Pancreas (tissue), 10 donors: ENCODE measurements at regions not wholly inside any gene's neighbourhood (a gene's known extent, or its start where the extent isn't known, plus 50 kb on each side); places are given as distances from the start of the nearest gene placed in this dataset.

ENCODE experiments used
- ATAC-seq, 4 donors: fragments of 200-7000 bp; cut with Tn5 transposase; one replicate each; pipeline versions ENCODE4 v1.8.0 to v1.9.1; 2020; ENCODE audit warnings: mild to moderate bottlenecking in 4 of 4, moderate library complexity in 4 of 4
- DNase-seq, 6 donors: peaks; one replicate each; pipeline ENCODE4 v3.0.0-alpha.2; 2020
- FAIRE-seq: peaks from 2 replicates; lab custom pipeline; 2012; peaks lifted over from hg19 to GRCh38; lab: Jason Lieb, UNC
- H3K27ac ChIP-seq, 4 donors: fragments of 200-600 bp; sonication (generic); 1 replicate in 3 of 4; 2 replicates in 1 of 4; pipeline versions ENCODE4 v1.5.0 to v1.8.0; 2020
- H3K27me3 ChIP-seq, 4 donors: fragments of 200-600 bp; one replicate each; pipeline ENCODE4 v1.8.0; 2021
- H3K36me3 ChIP-seq, 3 donors: fragments of 200-600 bp; sonication (generic) in 1 of 3; one replicate each; pipeline versions ENCODE4 v1.5.0 to v1.8.0; 2020 to 2021
- H3K4me1 ChIP-seq, 3 donors: fragments of 200-600 bp; one replicate each; pipeline ENCODE4 v1.8.0; 2021
- H3K4me3 ChIP-seq, 4 donors: fragments of 200-600 bp; sonication (generic) in 2 of 4; one replicate each; pipeline versions ENCODE4 v1.5.0 to v1.8.0; 2020 to 2021
- H3K9me3 ChIP-seq, 4 donors: fragments of 200-600 bp; one replicate each; pipeline ENCODE4 v1.8.0; 2021
- WGBS, 2 donors: extraction: QIAGEN DNeasy Blood & Tissue Kit; methylation state at CpG; one replicate each; pipeline ENCODE4 v1.1.7; 2013; 5-methylcytosine and 5-hydroxymethylcytosine counted together
- intact Hi-C, 3 donors: fragments of 100-400 bp; cut with DNase I; formaldehyde crosslinking; loops; one replicate each; pipeline versions ENCODE4 v1.11.1 to v1.14.2; 2022
- TF ChIP-seq, protein P1 (sequence below), 4 donors: fragments of 200-600 bp; sonication (generic) in 3 of 4; IDR thresholded peaks; one replicate each; pipeline versions ENCODE4 v1.5.0 to v1.8.0; 2021; ENCODE audit warnings: antibody characterized with exemption in 4 of 4
- donor health status: healthy with polysubstance abuse.
- donor health status: DM: no; HTN: no; CAD: no; lungs with moderate emphysema.
- donor health status: DM: no; HTN: no; CAD: no.
- donor health status: control.
- donor health status: control.
- donor health status: Bipolar disorder and iron deficiency.
- donor health status: DM: yes; HTN: yes; CAD: no.
- donor health status: DM: no; HTN: no; CAD: no.
- donor health status: DM: no; HTN: no; CAD: no.
- donor health status: DM: yes; HTN: yes; CAD: no.

DNA sequence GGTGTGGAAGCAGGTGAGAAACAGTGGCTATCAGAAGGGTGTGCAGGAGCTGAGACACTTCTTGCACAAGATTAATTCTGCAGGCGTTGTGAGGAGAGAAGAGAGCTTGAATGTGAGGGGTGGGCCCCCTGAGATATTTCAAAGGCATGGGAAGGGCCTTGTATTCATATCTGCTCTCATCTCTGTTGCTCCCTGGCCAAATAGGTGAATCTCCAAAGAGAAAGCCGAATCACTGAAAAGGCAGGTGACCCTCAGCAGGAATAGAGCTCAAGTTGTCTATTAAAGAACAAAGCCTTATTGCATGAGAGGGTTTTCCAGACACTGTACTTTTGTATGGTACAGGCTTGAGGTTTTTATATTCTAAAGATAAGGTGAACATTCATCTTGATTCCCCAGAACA is 373.1 kb downstream of the TMEM114 start:
- no peak overlapping the region for H3K4me3 ChIP-seq
- DNase-seq (no peak), ATAC-seq (no peak), FAIRE-seq (no peak)
- no peaks in the 10 kb centered on the region for H3K36me3 ChIP-seq
- no peak overlapping the region for H3K27ac ChIP-seq
- H3K27me3 ChIP-seq = no peaks in the 10 kb centered on the region
- TF ChIP-seq, protein P1, sequence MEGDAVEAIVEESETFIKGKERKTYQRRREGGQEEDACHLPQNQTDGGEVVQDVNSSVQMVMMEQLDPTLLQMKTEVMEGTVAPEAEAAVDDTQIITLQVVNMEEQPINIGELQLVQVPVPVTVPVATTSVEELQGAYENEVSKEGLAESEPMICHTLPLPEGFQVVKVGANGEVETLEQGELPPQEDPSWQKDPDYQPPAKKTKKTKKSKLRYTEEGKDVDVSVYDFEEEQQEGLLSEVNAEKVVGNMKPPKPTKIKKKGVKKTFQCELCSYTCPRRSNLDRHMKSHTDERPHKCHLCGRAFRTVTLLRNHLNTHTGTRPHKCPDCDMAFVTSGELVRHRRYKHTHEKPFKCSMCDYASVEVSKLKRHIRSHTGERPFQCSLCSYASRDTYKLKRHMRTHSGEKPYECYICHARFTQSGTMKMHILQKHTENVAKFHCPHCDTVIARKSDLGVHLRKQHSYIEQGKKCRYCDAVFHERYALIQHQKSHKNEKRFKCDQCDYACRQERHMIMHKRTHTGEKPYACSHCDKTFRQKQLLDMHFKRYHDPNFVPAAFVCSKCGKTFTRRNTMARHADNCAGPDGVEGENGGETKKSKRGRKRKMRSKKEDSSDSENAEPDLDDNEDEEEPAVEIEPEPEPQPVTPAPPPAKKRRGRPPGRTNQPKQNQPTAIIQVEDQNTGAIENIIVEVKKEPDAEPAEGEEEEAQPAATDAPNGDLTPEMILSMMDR (IDR thresholded peaks at IDR 0.05) = no peak
- intact Hi-C loops = no loop called here
- WGBS, 2 donors = 33 to 39% methylated on average over 2 of the region's 2 CpGs
- no peaks in the 10 kb centered on the region for H3K9me3 ChIP-seq
- H3K4me1 ChIP-seq = no peaks in the 10 kb centered on the region

- 80 to 88% methylated on average over 1 of the region's 1 CpG for WGBS, 2 donors
- Histone ChIP-seq H3K36me3 (no peaks in the 10 kb centered on the region), H3K9me3 (no peaks in the 10 kb centered on the region), H3K4me3 (no peak overlapping the region), H3K27ac (no peak overlapping the region), H3K27me3 (no peaks in the 10 kb centered on the region), H3K4me1 (no peaks in the 10 kb centered on the region)
- ATAC-seq (no peak), FAIRE-seq (no peak), DNase-seq (no peak)
- intact Hi-C loops = no loop called here
- TF ChIP-seq, protein P1 (IDR thresholded peaks at IDR 0.05) = no peak
Measured at GRCh38 chr16:8204769-8205168, 385.5 kb downstream of the TMEM114 start.

DNA sequence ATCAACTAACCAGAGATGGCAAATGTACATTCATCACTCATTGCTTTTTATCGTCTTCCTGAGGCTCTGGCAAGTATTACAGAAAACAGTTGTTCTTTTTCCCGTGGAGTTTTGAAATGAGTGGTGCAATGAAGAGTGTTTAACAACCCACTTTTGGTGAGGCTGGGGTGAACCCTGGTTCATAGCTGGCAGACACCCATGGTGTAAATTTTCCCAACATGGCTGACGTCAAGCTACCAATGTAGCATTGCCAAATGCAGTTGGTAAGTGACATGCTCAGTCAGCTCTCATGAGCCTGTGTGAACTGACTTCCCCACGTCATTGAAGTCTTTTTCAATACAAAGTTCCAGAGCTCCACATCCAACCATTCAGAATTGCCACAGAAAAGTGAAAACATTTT is 386.2 kb downstream of the TMEM114 start:
- FAIRE-seq (no peak), DNase-seq (peak in 3 of 6 donors; percentile 13 to 58 (median 14)), ATAC-seq (peak in 3 of 4 donors; percentile 56 to 77 (median 61))
- TF ChIP-seq, protein P1 (IDR thresholded peaks at IDR 0.05) = no peak
- H3K27ac ChIP-seq = no peak overlapping the region
- no peaks in the 10 kb centered on the region for H3K9me3 ChIP-seq
- intact Hi-C loops = no loop called here
- no peaks in the 10 kb centered on the region for H3K27me3 ChIP-seq
- H3K36me3 ChIP-seq = no peaks in the 10 kb centered on the region
- H3K4me1 ChIP-seq = no peaks in the 10 kb centered on the region
- WGBS, 2 donors = 25 to 30% methylated on average over 4 of the region's 4 CpGs
- no peak overlapping the region for H3K4me3 ChIP-seq

- H3K4me1 ChIP-seq = no peaks in the 10 kb centered on the region
- no peaks in the 10 kb centered on the region for H3K27me3 ChIP-seq
- no peak for DNase-seq
- no peak for ATAC-seq
- intact Hi-C loops = no loop called here
- FAIRE-seq = no peak
- H3K9me3 ChIP-seq = no peaks in the 10 kb centered on the region
- TF ChIP-seq, protein P1 (IDR thresholded peaks at IDR 0.05) = no peak
- WGBS, 2 donors = 47% methylated on average over 2 of the region's 2 CpGs
- no peaks in the 10 kb centered on the region for H3K36me3 ChIP-seq
- no peak overlapping the region for H3K4me3 ChIP-seq
- H3K27ac ChIP-seq = no peak overlapping the region
Measured at GRCh38 chr16:8203101-8203500, 387.2 kb downstream of the TMEM114 start.

DNA sequence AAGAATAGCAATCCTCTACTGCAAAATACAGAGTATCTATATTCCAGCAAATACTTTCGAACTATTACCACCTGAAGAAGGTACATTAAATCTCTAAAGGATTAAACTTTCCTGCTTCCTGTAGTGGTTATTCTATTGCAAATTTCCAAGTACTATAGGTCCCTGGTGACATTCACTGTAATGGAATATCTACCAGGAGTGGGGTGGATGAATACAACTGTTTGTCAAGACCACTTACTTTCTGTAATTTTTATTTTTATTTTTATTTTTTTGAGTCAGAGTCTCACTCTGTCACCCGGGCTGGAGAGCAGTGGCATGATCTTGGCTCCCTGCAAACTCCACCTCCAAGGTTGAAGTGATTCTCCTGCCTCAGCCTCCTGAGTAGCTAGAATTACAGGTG is 389.5 kb downstream of the TMEM114 start:
- Histone ChIP-seq H3K36me3 (no peaks in the 10 kb centered on the region), H3K27ac (no peak overlapping the region), H3K27me3 (no peaks in the 10 kb centered on the region), H3K4me3 (no peak overlapping the region), H3K4me1 (no peaks in the 10 kb centered on the region), H3K9me3 (no peaks in the 10 kb centered on the region)
- intact Hi-C loops = no loop called here
- WGBS, 2 donors = 58 to 69% methylated on average over 2 of the region's 2 CpGs
- TF ChIP-seq, protein P1 (IDR thresholded peaks at IDR 0.05) = no peak
- ATAC-seq = no peak
- DNase-seq = no peak
- FAIRE-seq = no peak
